ENCODE measurements at regions not wholly inside any gene's neighbourhood (a gene's known extent, or its start where the extent isn't known, plus 50 kb on each side); places are given as distances from the start of the nearest gene placed in this dataset.

DNA sequence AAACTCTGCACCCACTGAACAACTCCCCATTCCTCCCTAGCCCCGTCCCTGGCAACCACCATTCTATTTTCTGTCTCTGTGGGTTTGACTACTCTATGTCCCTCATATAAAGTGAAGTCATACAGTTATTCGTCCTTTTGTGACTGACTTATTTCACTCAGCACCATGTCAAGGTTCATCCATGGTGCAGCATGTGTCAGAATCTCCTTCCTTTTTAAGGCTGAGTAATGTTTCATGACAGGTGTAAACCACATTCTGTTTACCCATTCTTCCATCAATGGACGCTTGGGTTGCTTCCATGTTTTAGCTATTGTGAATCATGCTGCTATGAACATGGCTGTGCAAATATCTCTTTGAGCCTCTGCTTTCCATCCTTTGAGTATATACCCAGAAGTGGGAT, 192.3 kb upstream of the NSMCE3 start:
- Histone ChIP-seq H3K27me3 (no peaks in the 10 kb centered on the region), H3K9me3 (no peaks in the 10 kb centered on the region), H3K36me3 (no peaks in the 10 kb centered on the region), H3K27ac (no peak overlapping the region), H3K4me1 (peaks cover 7 to 17% (median 14%) of the 10 kb centered on the region in 4 donors), H3K4me3 (no peak overlapping the region)
- DNase-seq (no peak), ATAC-seq (ENCODE audit: low FRiP score in 2 of 2) (no peak)
- 70 to 77% methylated on average over 3 of the region's 3 CpGs for WGBS, 2 donors
- TF ChIP-seq EP300 (IDR thresholded peaks at IDR 0.05) = no peak
- TF ChIP-seq POLR2AphosphoS5 (IDR thresholded peaks at IDR 0.05) = no peak
- TF ChIP-seq, protein P1, sequence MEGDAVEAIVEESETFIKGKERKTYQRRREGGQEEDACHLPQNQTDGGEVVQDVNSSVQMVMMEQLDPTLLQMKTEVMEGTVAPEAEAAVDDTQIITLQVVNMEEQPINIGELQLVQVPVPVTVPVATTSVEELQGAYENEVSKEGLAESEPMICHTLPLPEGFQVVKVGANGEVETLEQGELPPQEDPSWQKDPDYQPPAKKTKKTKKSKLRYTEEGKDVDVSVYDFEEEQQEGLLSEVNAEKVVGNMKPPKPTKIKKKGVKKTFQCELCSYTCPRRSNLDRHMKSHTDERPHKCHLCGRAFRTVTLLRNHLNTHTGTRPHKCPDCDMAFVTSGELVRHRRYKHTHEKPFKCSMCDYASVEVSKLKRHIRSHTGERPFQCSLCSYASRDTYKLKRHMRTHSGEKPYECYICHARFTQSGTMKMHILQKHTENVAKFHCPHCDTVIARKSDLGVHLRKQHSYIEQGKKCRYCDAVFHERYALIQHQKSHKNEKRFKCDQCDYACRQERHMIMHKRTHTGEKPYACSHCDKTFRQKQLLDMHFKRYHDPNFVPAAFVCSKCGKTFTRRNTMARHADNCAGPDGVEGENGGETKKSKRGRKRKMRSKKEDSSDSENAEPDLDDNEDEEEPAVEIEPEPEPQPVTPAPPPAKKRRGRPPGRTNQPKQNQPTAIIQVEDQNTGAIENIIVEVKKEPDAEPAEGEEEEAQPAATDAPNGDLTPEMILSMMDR (IDR thresholded peaks at IDR 0.05) = no peak
- TF ChIP-seq POLR2A (IDR thresholded peaks at IDR 0.05) = no peak

GRCh38 chr15:29458361-29458760, 188.7 kb upstream of the NSMCE3 start:
- Histone ChIP-seq H3K36me3 (no peaks in the 10 kb centered on the region), H3K27me3 (no peaks in the 10 kb centered on the region), H3K27ac (peak overlapping the region in 1 of 4 donors; percentile 15), H3K9me3 (no peaks in the 10 kb centered on the region), H3K4me3 (no peak overlapping the region), H3K4me1 (peaks cover 2 to 23% (median 15%) of the 10 kb centered on the region in 4 donors)
- no peak for DNase-seq
- WGBS, 2 donors = 58 to 63% methylated on average over 7 of the region's 7 CpGs
- TF ChIP-seq, protein P1 (IDR thresholded peaks at IDR 0.05) = no peak
- TF ChIP-seq POLR2A (IDR thresholded peaks at IDR 0.05) (no peak), EP300 (IDR thresholded peaks at IDR 0.05) (no peak), POLR2AphosphoS5 (IDR thresholded peaks at IDR 0.05) (no peak)
- ATAC-seq (ENCODE audit: low FRiP score in 2 of 2) = no peak

DNA sequence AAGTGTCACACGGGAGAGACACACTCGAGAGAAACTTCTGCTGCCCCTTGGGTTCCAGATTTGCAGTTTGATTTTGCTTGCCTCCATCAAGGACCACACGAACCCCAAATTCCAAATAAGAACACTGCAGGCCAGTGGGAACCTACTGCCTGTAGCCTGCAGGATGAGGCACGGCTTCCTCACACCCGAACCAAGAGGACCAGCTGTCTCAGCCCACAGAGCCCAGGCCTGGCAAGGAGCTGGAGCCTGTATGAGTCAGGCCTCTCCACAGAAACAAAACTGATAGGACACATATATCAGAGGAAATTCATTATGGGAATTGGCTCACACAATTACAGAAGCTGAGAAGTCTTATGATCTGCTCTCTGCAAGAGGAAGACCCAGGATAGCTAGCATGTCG, 188.1 kb upstream of the NSMCE3 start:
- H3K4me1 ChIP-seq = peaks cover 6 to 28% (median 18%) of the 10 kb centered on the region in 4 donors
- WGBS, 2 donors = 79 to 87% methylated on average over 4 to 6 of the region's 6 CpGs
- TF ChIP-seq POLR2A (IDR thresholded peaks at IDR 0.05) (no peak), POLR2AphosphoS5 (IDR thresholded peaks at IDR 0.05) (no peak), EP300 (IDR thresholded peaks at IDR 0.05) (no peak)
- TF ChIP-seq, protein P1 (IDR thresholded peaks at IDR 0.05) = no peak
- no peak overlapping the region for H3K4me3 ChIP-seq
- no peaks in the 10 kb centered on the region for H3K27me3 ChIP-seq
- no peak for DNase-seq
- no peaks in the 10 kb centered on the region for H3K9me3 ChIP-seq
- no peak for ATAC-seq (ENCODE audit: low FRiP score in 2 of 2)
- H3K27ac ChIP-seq = no peak overlapping the region
- H3K36me3 ChIP-seq = no peaks in the 10 kb centered on the region

- Histone ChIP-seq H3K9me3 (no peaks in the 10 kb centered on the region), H3K4me1 (peaks cover 6 to 31% (median 21%) of the 10 kb centered on the region in 4 donors), H3K36me3 (no peaks in the 10 kb centered on the region), H3K27ac (no peak overlapping the region), H3K4me3 (no peak overlapping the region), H3K27me3 (no peaks in the 10 kb centered on the region)
- ATAC-seq (ENCODE audit: low FRiP score in 2 of 2) (no peak), DNase-seq (no peak)
- TF ChIP-seq POLR2A (IDR thresholded peaks at IDR 0.05) (no peak), EP300 (IDR thresholded peaks at IDR 0.05) (no peak), POLR2AphosphoS5 (IDR thresholded peaks at IDR 0.05) (no peak)
- TF ChIP-seq, protein P1 (IDR thresholded peaks at IDR 0.05) = no peak
- 74 to 80% methylated on average over 5 to 8 of the region's 8 CpGs for WGBS, 2 donors
Observed at GRCh38 chr15:29456964-29457363, 187.3 kb upstream of the NSMCE3 start.

DNA sequence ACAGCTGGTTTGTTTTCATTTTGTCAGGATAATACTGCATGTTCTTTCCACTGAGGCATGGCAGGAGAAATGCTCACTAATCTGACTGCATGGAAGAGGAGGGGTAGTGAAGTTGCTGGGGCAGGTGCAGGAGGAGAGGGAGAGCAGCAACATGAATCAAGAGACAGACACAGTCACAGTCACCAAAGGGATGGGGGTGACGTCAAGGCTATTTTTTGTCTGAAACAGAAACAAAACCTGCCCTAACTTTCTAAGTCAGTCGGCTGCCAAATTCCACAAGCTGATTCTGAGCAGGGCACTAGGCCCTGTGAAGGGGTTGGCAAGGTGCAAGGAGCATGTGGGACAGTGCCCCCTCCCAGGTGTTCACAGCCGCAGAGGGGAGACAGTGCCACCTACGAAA, 186.6 kb upstream of the NSMCE3 start:
- TF ChIP-seq POLR2AphosphoS5 (IDR thresholded peaks at IDR 0.05) = no peak
- TF ChIP-seq POLR2A (IDR thresholded peaks at IDR 0.05) = no peak
- TF ChIP-seq, protein P1 (IDR thresholded peaks at IDR 0.05) = no peak
- no peak for TF ChIP-seq EP300 (IDR thresholded peaks at IDR 0.05)
- H3K9me3 ChIP-seq = no peaks in the 10 kb centered on the region
- ATAC-seq (ENCODE audit: low FRiP score in 2 of 2) = no peak
- no peak overlapping the region for H3K27ac ChIP-seq
- 81 to 92% methylated on average over 4 of the region's 4 CpGs for WGBS, 2 donors
- no peaks in the 10 kb centered on the region for H3K36me3 ChIP-seq
- no peak overlapping the region for H3K4me3 ChIP-seq
- DNase-seq = no peak
- H3K4me1 ChIP-seq = peaks cover 6 to 32% (median 23%) of the 10 kb centered on the region in 4 donors
- no peaks in the 10 kb centered on the region for H3K27me3 ChIP-seq

All from upper lobe of left lung (tissue), 6 donors.